ENCODE measurements at regions not wholly inside any gene's neighbourhood (a gene's known extent, or its start where the extent isn't known, plus 50 kb on each side); places are given as distances from the start of the nearest gene placed in this dataset.

DNA sequence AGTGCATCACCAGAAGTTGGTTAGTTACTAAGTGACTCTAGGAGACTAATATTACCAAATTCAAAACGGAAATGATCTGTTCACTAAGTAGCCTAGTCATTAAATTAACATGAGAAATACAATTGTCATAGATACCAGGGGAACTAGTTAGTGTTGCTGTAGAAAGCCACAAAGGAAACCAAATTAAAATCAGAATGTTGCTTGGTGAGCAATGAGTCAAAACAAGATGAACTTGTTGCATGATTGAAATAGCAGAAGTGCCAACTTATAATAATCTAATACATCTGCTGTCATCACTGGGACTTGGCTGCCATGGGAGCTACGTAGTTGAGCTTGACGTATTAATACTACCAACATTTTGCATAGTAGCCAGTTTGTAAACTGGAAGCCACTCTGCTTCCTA, 458.1 kb downstream of the DIPK2A start:
- no peaks in the 10 kb centered on the region for H3K27me3 ChIP-seq (ENCODE audit: control insufficient read depth in 1 of 2, insufficient read depth in 1 of 2, low read length in 2 of 2)
- H2BK15ac ChIP-seq (ENCODE audit: low read depth, poor library complexity, severe bottlenecking), result no peak overlapping the region
- no peak overlapping the region for H3K23ac ChIP-seq (ENCODE audit: low read length in 2 of 2)
- no peak overlapping the region for H3K27ac ChIP-seq (ENCODE audit: low read length, poor library complexity, severe bottlenecking)
- no peak overlapping the region for H3K4me3 ChIP-seq (ENCODE audit: insufficient read depth in 1 of 2, low read depth in 1 of 2, low read length in 2 of 2)
- no peak overlapping the region for H3K4me2 ChIP-seq (ENCODE audit: low read length, poor library complexity, severe bottlenecking)
- no peak overlapping the region for H3K14ac ChIP-seq (ENCODE audit: low read length in 2 of 2)
- H3K4me1 ChIP-seq (ENCODE audit: control insufficient read depth, insufficient read depth, low read depth, low read length), result no peaks in the 10 kb centered on the region
- no peaks in the 10 kb centered on the region for H3K9me3 ChIP-seq (ENCODE audit: control insufficient read depth, low read length)
- H2AFZ ChIP-seq (ENCODE audit: low read depth, low read length), result no peak overlapping the region
- no peak overlapping the region for H2BK5ac ChIP-seq (ENCODE audit: low read depth, low read length, poor library complexity, severe bottlenecking)
- no peaks in the 10 kb centered on the region for H3K36me3 ChIP-seq (ENCODE audit: control insufficient read depth in 1 of 2, insufficient read depth in 2 of 2, low read depth in 1 of 2, low read length in 2 of 2)
- H2BK12ac ChIP-seq (ENCODE audit: low read length in 2 of 2), result no peak overlapping the region
- H3K79me1 ChIP-seq (replicated peaks; ENCODE audit: low read length, poor library complexity, severe bottlenecking), result no peaks in the 10 kb centered on the region
- H2AK5ac ChIP-seq (ENCODE audit: low read length, severe bottlenecking), result no peak overlapping the region
- no peak for DNase-seq
- 50% methylated on average over 1 of the region's 3 CpGs for WGBS
- H4K91ac ChIP-seq (ENCODE audit: low read length), result no peak overlapping the region
- no peak overlapping the region for H2BK120ac ChIP-seq (ENCODE audit: low read depth, low read length)
- no peak overlapping the region for H3K18ac ChIP-seq (ENCODE audit: low read depth in 1 of 2, low read length in 2 of 2)
- no peak overlapping the region for H4K8ac ChIP-seq (ENCODE audit: low read length)
- H3K9ac ChIP-seq (ENCODE audit: low read length), result no peak overlapping the region
- H3K4ac ChIP-seq (ENCODE audit: low read depth in 1 of 2, low read length in 2 of 2), result no peak overlapping the region

DNA sequence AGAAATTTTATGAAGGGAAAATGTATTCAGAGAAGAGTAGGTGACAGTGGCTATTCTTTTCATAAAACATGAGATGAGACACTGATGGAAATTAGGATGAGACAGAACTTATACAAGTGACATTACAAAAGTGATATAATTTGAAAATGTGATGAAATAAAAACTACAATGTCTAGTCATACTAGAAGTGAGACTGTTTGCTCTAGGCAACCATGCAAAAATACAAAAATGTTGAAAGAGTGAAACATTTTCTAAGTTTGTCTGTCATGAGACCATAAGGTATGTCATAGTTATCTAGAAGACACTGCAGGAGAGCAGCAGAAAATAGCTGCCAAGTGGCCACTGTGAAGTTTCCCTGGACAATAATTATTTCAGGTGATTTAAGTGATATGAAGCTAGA, 459.5 kb downstream of the DIPK2A start:
- no peak overlapping the region for H2AK5ac ChIP-seq (ENCODE audit: low read length, severe bottlenecking)
- no peak overlapping the region for H2BK120ac ChIP-seq (ENCODE audit: low read depth, low read length)
- no peaks in the 10 kb centered on the region for H3K9me3 ChIP-seq (ENCODE audit: control insufficient read depth, low read length)
- H4K91ac ChIP-seq (ENCODE audit: low read length), result no peak overlapping the region
- H3K4me1 ChIP-seq (ENCODE audit: control insufficient read depth, insufficient read depth, low read depth, low read length), result no peaks in the 10 kb centered on the region
- H3K27ac ChIP-seq (ENCODE audit: low read length, poor library complexity, severe bottlenecking), result no peak overlapping the region
- H3K79me1 ChIP-seq (replicated peaks; ENCODE audit: low read length, poor library complexity, severe bottlenecking), result no peaks in the 10 kb centered on the region
- no peak overlapping the region for H3K18ac ChIP-seq (ENCODE audit: low read depth in 1 of 2, low read length in 2 of 2)
- no peak for DNase-seq
- no peak overlapping the region for H3K14ac ChIP-seq (ENCODE audit: low read length in 2 of 2)
- no peak overlapping the region for H2BK5ac ChIP-seq (ENCODE audit: low read depth, low read length, poor library complexity, severe bottlenecking)
- no peak overlapping the region for H3K23ac ChIP-seq (ENCODE audit: low read length in 2 of 2)
- H2BK12ac ChIP-seq (ENCODE audit: low read length in 2 of 2), result no peak overlapping the region
- H3K36me3 ChIP-seq (ENCODE audit: control insufficient read depth in 1 of 2, insufficient read depth in 2 of 2, low read depth in 1 of 2, low read length in 2 of 2), result no peaks in the 10 kb centered on the region
- no peak overlapping the region for H2BK15ac ChIP-seq (ENCODE audit: low read depth, poor library complexity, severe bottlenecking)
- H3K4me2 ChIP-seq (ENCODE audit: low read length, poor library complexity, severe bottlenecking), result no peak overlapping the region
- no peak overlapping the region for H3K9ac ChIP-seq (ENCODE audit: low read length)
- no peaks in the 10 kb centered on the region for H3K27me3 ChIP-seq (ENCODE audit: control insufficient read depth in 1 of 2, insufficient read depth in 1 of 2, low read length in 2 of 2)
- no peak overlapping the region for H3K4ac ChIP-seq (ENCODE audit: low read depth in 1 of 2, low read length in 2 of 2)
- H4K8ac ChIP-seq (ENCODE audit: low read length), result no peak overlapping the region
- no peak overlapping the region for H2AFZ ChIP-seq (ENCODE audit: low read depth, low read length)
- no peak overlapping the region for H3K4me3 ChIP-seq (ENCODE audit: insufficient read depth in 1 of 2, low read depth in 1 of 2, low read length in 2 of 2)

DNA sequence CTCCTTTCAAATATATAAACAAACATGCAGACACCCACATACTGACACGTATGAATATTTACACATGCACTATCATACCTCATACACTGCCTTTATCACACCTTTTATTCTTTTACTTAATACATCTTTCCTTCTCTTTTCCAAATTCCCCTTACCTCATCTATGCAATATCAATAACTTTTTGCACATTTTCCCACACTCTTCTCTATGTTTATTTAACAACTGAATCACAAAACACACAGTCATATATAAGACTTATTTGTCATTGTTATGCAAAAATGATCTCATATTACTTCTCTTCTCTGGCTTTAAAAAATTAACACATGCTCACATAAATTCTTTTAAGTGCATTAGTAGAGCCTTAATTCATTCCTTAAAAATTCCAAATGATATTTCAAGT, 461.4 kb downstream of the DIPK2A start:
- Histone ChIP-seq H3K23ac (ENCODE audit: low read length in 2 of 2) (no peak overlapping the region), H3K14ac (ENCODE audit: low read length in 2 of 2) (no peak overlapping the region), H2BK12ac (ENCODE audit: low read length in 2 of 2) (no peak overlapping the region), H4K8ac (ENCODE audit: low read length) (no peak overlapping the region), H3K9me3 (ENCODE audit: control insufficient read depth, low read length) (no peaks in the 10 kb centered on the region), H2BK15ac (ENCODE audit: low read depth, poor library complexity, severe bottlenecking) (no peak overlapping the region), H3K36me3 (ENCODE audit: control insufficient read depth in 1 of 2, insufficient read depth in 2 of 2, low read depth in 1 of 2, low read length in 2 of 2) (no peaks in the 10 kb centered on the region), H2AK5ac (ENCODE audit: low read length, severe bottlenecking) (no peak overlapping the region), H2AFZ (ENCODE audit: low read depth, low read length) (no peak overlapping the region), H2BK120ac (ENCODE audit: low read depth, low read length) (no peak overlapping the region), H3K4me2 (ENCODE audit: low read length, poor library complexity, severe bottlenecking) (no peak overlapping the region), H3K18ac (ENCODE audit: low read depth in 1 of 2, low read length in 2 of 2) (no peak overlapping the region), H3K27me3 (ENCODE audit: control insufficient read depth in 1 of 2, insufficient read depth in 1 of 2, low read length in 2 of 2) (no peaks in the 10 kb centered on the region), H4K91ac (ENCODE audit: low read length) (no peak overlapping the region), H3K4me3 (ENCODE audit: insufficient read depth in 1 of 2, low read depth in 1 of 2, low read length in 2 of 2) (no peak overlapping the region), H3K27ac (ENCODE audit: low read length, poor library complexity, severe bottlenecking) (no peak overlapping the region), H3K4ac (ENCODE audit: low read depth in 1 of 2, low read length in 2 of 2) (no peak overlapping the region), H3K4me1 (ENCODE audit: control insufficient read depth, insufficient read depth, low read depth, low read length) (no peaks in the 10 kb centered on the region), H3K9ac (ENCODE audit: low read length) (no peak overlapping the region), H2BK5ac (ENCODE audit: low read depth, low read length, poor library complexity, severe bottlenecking) (no peak overlapping the region), H3K79me1 (replicated peaks; ENCODE audit: low read length, poor library complexity, severe bottlenecking) (no peaks in the 10 kb centered on the region)
- DNase-seq, result no peak
- 69% methylated on average over 1 of the region's 1 CpG for WGBS

DNA sequence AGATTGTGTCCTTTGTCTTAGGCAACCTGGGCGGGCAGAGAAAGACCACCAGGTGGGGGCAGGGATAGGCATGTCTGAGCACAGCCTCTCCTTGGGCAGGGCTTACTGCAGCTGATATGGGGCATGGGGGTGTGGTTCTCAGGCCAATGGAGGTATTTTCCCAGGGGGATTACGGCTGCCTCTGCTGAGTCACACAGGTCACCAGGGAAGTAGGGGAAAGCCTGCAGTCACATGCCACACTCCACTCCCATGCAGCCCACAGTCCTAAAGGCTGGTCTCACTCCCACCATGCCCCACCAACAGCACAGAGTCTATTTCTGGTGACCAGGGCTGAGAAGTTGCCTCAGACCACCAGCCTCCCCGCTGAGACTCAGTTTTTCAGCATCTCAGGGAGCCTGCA, 466.4 kb downstream of the DIPK2A start:
- Histone ChIP-seq H3K18ac (ENCODE audit: low read depth in 1 of 2, low read length in 2 of 2) (no peak overlapping the region), H3K27me3 (ENCODE audit: control insufficient read depth in 1 of 2, insufficient read depth in 1 of 2, low read length in 2 of 2) (no peaks in the 10 kb centered on the region), H3K4me2 (ENCODE audit: low read length, poor library complexity, severe bottlenecking) (no peak overlapping the region), H2BK120ac (ENCODE audit: low read depth, low read length) (no peak overlapping the region), H3K4me3 (ENCODE audit: insufficient read depth in 1 of 2, low read depth in 1 of 2, low read length in 2 of 2) (no peak overlapping the region), H2BK12ac (ENCODE audit: low read length in 2 of 2) (no peak overlapping the region), H2BK15ac (ENCODE audit: low read depth, poor library complexity, severe bottlenecking) (no peak overlapping the region), H4K8ac (ENCODE audit: low read length) (no peak overlapping the region), H3K4ac (ENCODE audit: low read depth in 1 of 2, low read length in 2 of 2) (no peak overlapping the region), H2AFZ (ENCODE audit: low read depth, low read length) (no peak overlapping the region), H3K36me3 (ENCODE audit: control insufficient read depth in 1 of 2, insufficient read depth in 2 of 2, low read depth in 1 of 2, low read length in 2 of 2) (no peaks in the 10 kb centered on the region), H3K9ac (ENCODE audit: low read length) (no peak overlapping the region), H3K4me1 (ENCODE audit: control insufficient read depth, insufficient read depth, low read depth, low read length) (no peaks in the 10 kb centered on the region), H3K23ac (ENCODE audit: low read length in 2 of 2) (no peak overlapping the region), H2BK5ac (ENCODE audit: low read depth, low read length, poor library complexity, severe bottlenecking) (no peak overlapping the region), H2AK5ac (ENCODE audit: low read length, severe bottlenecking) (no peak overlapping the region), H3K79me1 (replicated peaks; ENCODE audit: low read length, poor library complexity, severe bottlenecking) (no peaks in the 10 kb centered on the region), H4K91ac (ENCODE audit: low read length) (no peak overlapping the region), H3K9me3 (ENCODE audit: control insufficient read depth, low read length) (no peaks in the 10 kb centered on the region), H3K14ac (ENCODE audit: low read length in 2 of 2) (no peak overlapping the region), H3K27ac (ENCODE audit: low read length, poor library complexity, severe bottlenecking) (no peak overlapping the region)
- DNase-seq, result no peak
- 74% methylated on average over 3 of the region's 3 CpGs for WGBS
